Hepatocyte (in vitro differentiated cells): ENCODE measurements at regions not wholly inside any gene's neighbourhood (a gene's known extent, or its start where the extent isn't known, plus 50 kb on each side); places are given as distances from the start of the nearest gene placed in this dataset.

Source experiments
- CTCF ChIP-seq: fragments of 200-600 bp; sonication (generic); IDR thresholded peaks from 2 replicates; pipeline ENCODE4 v1.5.1; 2016; ENCODE audit warnings: antibody characterized with exemption, mild to moderate bottlenecking; ENCODE audit not compliant: poor library complexity
- EZH2 ChIP-seq: fragments of 200-600 bp; sonication (generic); IDR thresholded peaks from 2 replicates; pipeline ENCODE4 v1.6.1; 2016; ENCODE audit warnings: antibody characterized with exemption, mild to moderate bottlenecking, borderline replicate concordance
- EZH2phosphoT487 ChIP-seq: fragments of 200-600 bp; sonication (generic); IDR thresholded peaks from one replicate; pipeline ENCODE4 v1.6.1; 2018; ENCODE audit warnings: antibody characterized with exemption, mild to moderate bottlenecking, low read depth, moderate library complexity; ENCODE audit not compliant: unreplicated experiment, severe bottlenecking

- TF ChIP-seq CTCF (no peak), EZH2phosphoT487 (no peak), EZH2 (no peak)
Measured at GRCh38 chr22:27628891-27629631, 172.5 kb downstream of the MN1 start.
